ENCODE measurements at regions not wholly inside any gene's neighbourhood (a gene's known extent, or its start where the extent isn't known, plus 50 kb on each side); places are given as distances from the start of the nearest gene placed in this dataset.
"Not testable (repeated sequence)": the region's sequence is repeated elsewhere in the genome, so short reads cannot be mapped to it uniquely, and the experiment has no call there.

DNA sequence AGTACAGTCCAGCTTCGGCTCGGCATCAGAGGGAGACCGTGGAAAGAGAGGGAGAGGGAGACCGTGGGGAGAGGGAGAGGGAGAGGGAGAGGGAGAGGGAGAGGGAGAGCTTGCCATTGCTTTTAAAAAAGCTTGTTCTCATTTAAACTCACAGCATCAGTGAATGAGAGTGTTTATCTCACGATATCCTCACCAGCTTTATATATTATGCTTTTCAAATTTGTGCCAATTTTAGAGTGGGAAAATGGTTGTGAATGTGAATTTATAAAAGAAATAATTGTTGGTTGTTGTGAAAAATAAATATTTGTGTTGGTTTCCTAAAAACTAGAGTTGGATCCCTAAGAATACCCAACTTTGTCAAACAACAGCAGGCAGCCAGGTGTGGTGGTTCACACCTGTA lies 170.1 kb downstream of the NRN1 start:
- DNase-seq = not testable (repeated sequence)

DNA sequence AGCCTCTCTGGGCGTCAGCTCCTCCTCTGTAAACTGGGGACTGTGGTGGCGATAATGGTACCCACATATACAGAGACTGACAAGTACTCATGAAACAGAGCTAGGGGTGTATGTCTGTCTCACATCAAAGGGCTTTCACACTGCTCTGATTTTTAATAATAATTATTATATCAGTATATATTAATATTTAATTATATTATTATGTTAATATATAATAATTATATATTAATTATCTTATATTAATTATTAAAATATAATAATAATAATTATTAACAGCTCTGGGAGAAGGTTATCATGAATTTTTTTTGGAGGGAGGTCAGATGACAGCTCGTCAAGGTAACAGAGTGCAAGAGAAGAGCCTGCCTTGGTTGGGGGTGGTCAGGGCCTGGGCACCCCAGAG lies 173.6 kb downstream of the NRN1 start:
- DNase-seq = no peak

DNA sequence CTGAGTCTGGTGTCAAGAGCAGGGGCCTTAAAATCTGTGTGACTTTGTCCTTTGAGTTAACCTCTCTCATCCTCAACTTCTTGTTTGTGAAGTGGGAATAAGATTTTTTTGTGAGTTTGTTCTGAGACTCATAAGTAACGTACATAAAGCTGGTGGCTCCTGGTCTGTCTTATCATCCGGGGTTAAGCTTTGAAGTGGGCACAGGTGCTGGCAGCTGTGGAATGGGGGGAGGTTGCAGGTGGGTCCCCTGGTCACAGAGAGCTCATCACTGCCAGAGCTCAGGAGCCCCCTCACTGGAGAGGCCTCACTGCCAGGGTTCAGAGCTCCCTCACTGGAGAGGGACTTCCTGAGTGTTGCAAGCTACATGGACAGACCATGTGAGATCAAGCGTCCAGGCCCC lies 174.1 kb downstream of the NRN1 start:
- DNase-seq = no peak

DNA sequence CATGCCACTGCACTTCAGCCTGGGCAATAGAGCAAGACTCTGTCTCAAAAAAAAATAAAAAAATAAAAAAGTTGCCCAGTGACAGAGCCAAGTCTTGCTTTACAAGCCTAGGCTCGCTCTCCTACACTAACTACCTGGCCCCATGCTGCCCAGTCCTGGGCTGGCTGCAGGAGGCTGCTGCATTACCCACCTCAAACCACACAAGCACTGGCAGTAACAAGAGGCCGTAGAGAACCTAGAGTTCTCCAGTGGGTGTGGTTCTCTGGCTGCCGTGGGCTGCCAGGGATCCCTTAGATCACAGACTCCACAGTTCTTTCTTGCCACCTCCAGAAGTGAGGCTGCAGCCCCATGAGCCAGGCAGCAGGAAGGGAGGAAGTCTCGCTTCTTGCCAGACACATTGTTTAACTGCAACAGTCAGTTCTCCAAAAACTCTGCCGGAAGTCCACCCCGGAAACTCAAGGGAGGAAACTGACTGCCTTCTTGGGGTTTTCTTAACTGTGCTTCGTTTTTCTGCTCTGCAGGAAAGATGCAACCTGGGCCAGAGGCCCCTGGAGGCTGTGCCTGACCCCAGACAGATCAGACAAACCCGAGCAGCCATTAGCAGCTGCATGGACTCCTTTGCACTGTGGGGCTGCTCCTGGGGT lies 175.4 kb downstream of the NRN1 start:
- DNase-seq = not testable (repeated sequence)

DNA sequence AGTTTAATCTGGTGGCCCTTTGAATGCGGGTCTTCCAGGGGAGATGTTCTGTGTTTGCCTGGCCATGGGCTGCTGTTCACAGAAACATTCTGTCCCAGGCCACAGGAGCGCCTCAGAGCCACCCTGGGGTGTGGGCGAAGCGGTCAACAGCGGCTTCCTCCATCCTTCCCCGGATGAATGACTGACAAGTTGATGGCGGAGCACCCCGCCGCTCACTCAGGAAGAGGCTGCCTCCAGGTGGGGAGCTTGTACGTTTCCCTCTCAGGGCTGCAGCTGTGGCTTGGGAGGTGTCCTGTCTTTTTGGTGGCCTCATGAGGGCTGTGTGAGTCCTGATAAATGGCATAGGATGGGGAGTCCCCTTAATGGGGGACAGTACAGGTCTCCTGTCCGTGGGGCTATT lies 178.4 kb downstream of the NRN1 start:
- no peak for DNase-seq

DNA sequence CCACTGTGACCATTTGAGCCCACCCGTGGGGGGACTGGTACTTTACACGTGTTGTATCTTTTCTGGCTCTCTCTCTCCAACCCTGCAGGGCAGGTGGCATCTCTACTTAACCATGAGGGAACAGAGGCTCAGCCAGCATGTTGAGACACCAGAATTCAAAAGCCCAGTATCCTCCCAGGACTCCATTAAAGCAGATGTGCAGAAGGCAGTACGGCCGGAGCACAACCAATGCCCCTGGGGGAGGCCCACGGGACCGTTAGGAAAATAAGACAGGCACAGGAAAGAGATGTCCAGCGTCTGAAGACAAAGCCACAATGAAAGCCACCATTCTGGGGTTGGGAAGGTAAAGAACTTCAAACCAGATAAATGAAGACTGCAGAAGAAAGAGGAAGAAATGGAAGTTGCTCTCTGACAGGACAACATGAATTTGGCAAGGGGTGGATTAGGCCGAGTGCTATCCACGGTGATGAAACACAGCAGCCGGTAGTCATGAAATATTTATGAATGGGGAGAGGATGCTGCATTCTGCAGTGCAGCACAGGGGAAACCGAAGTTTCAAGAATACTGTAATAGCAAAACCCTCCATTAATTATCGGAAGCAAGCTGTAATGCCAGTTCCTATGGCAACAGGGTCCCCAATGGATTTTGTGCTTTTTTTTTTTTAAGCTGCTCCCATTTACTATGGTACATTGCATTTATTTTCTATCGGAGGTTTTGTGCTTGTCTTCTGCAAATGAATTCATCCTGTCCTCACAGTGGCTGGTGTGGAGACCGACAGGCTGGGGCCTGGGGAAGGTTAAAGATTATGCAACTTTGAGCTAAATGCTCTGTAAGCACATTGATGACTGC lies 179.4 kb downstream of the NRN1 start:
- no peak for DNase-seq

DNA sequence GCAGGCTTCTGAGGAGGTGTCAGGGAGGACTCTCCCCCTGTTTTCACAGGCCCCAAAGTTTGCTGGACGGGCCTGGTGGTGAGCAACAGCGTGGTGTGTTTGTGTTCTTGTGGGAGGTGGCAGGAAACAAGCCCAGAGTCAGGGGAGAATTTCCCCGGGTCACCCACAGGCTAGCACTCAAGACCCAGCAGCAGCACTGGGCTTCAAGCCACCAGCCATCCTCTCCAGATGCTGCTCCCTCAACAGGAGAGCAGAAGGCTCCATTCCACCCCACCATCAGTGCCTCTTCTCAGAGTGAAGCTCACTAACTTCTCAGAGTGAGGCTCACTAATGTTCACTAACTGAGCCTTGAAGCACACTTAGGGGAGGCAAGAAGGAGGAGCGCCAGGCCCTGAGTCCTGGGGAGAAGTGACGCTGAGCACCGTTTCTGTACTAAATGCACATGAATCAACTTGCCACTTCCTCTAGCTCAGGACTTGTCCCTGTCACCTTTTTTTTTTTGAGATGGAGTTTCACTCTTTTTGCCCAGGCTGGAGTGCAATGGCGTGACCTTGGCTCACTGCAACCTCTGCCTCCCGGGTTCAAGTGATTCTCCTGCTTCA lies 182.2 kb downstream of the NRN1 start:
- DNase-seq = not testable (repeated sequence)
